HEK293 (cell line): ENCODE measurements at regions not wholly inside any gene's neighbourhood (a gene's known extent, or its start where the extent isn't known, plus 50 kb on each side); places are given as distances from the start of the nearest gene placed in this dataset.

Experiments used
- CTCF ChIA-PET: fragments of 350-600 bp; formaldehyde crosslinking; extraction: SDS; loops from one replicate; lab custom pipeline; 2021; ENCODE audit warnings: antibody characterized with exemption; lab: Yijun Ruan, JAX
- POLR2A ChIA-PET: fragments of 300-600 bp; formaldehyde crosslinking; extraction: SDS; loops from one replicate; lab custom pipeline; 2020; ENCODE audit warnings: antibody characterized with exemption, inconsistent platforms; lab: Yijun Ruan, JAX
- H3K27ac ChIP-seq: fragments of 200-500 bp; sonication (Bioruptor generic); 2 replicates; pipeline ENCODE4 v1.5.1; 2014; ENCODE audit warnings: low read depth, low read length, control low read depth, inconsistent platforms; ENCODE audit errors: extremely low read depth
- H3K36me3 ChIP-seq, 2 experiments: fragments of 200-500 bp in 1 of 2; sonication (Bioruptor generic) in 1 of 2; 1 replicate in 1 of 2; 2 replicates in 1 of 2; pipeline ENCODE4 v1.5.1; 2014 to 2017; ENCODE audit warnings: inconsistent platforms in 2 of 2, low read length in 2 of 2; ENCODE audit not compliant: control insufficient read depth in 2 of 2, insufficient read depth in 1 of 2
- H3K4me1 ChIP-seq: fragments of 200-500 bp; sonication (Bioruptor generic); 2 replicates; pipeline ENCODE4 v1.5.1; 2014; ENCODE audit warnings: mild to moderate bottlenecking, low read length, inconsistent platforms; ENCODE audit not compliant: control insufficient read depth, insufficient read depth
- H3K4me3 ChIP-seq: 2 replicates; pipeline ENCODE4 v1.5.1; 2011; ENCODE audit warnings: low read depth, mild to moderate bottlenecking, control low read depth, low read length, moderate library complexity
- H3K9me3 ChIP-seq: fragments of 200-500 bp; sonication (Bioruptor generic); 2 replicates; pipeline ENCODE4 v1.5.1; 2014; ENCODE audit warnings: low read depth, low read length, inconsistent platforms; ENCODE audit not compliant: control insufficient read depth, insufficient read depth
- GLIS2 ChIP-seq: fragments of 450-650 bp; formaldehyde crosslinking; IDR thresholded peaks from 2 replicates; pipeline ENCODE4 v1.5.1; 2016; ENCODE audit warnings: missing biosample characterization, missing genetic modification characterization
- IKZF3 ChIP-seq: fragments of 450-650 bp; IDR thresholded peaks from 2 replicates; pipeline ENCODE4 v1.5.0; 2018; ENCODE audit warnings: missing biosample characterization, mild to moderate bottlenecking, missing genetic modification characterization, moderate library complexity
- KLF1 ChIP-seq: fragments of 450-650 bp; formaldehyde crosslinking; IDR thresholded peaks from 2 replicates; pipeline ENCODE4 v1.5.1; 2016; ENCODE audit warnings: missing biosample characterization, missing genetic modification characterization
- KLF16 ChIP-seq: fragments of 450-650 bp; formaldehyde crosslinking; IDR thresholded peaks from 2 replicates; pipeline ENCODE4 v1.5.1; 2017; ENCODE audit warnings: missing biosample characterization, missing genetic modification characterization
- KLF9 ChIP-seq: fragments of 450-650 bp; formaldehyde crosslinking; IDR thresholded peaks from 2 replicates; pipeline ENCODE4 v1.5.1; 2016; ENCODE audit warnings: missing biosample characterization, missing genetic modification characterization, low read depth
- REPIN1 ChIP-seq: fragments of 450-650 bp; formaldehyde crosslinking; IDR thresholded peaks from 2 replicates; pipeline ENCODE4 v1.5.1; 2017; ENCODE audit warnings: missing biosample characterization, missing genetic modification characterization, low read depth
- ZBTB11 ChIP-seq: fragments of 450-650 bp; formaldehyde crosslinking; conservative IDR thresholded peaks from 2 replicates; pipeline ENCODE4 v1.5.1; 2016; ENCODE audit warnings: low read depth, missing biosample characterization, missing genetic modification characterization
- ZNF148 ChIP-seq: fragments of 450-650 bp; formaldehyde crosslinking; IDR thresholded peaks from 2 replicates; pipeline ENCODE4 v1.5.0; 2017; ENCODE audit warnings: missing biosample characterization, missing genetic modification characterization, borderline replicate concordance
- ZNF16 ChIP-seq: fragments of 450-650 bp; formaldehyde crosslinking; IDR thresholded peaks from 2 replicates; pipeline ENCODE4 v1.5.1; 2016; ENCODE audit warnings: low read depth, missing biosample characterization, missing genetic modification characterization
- ZNF175 ChIP-seq: fragments of 450-650 bp; formaldehyde crosslinking; IDR thresholded peaks from 2 replicates; pipeline ENCODE4 v1.5.1; 2016; ENCODE audit warnings: missing biosample characterization, missing genetic modification characterization
- ZNF24 ChIP-seq: fragments of 450-650 bp; formaldehyde crosslinking; IDR thresholded peaks from 2 replicates; pipeline ENCODE4 v1.5.1; 2016; ENCODE audit warnings: missing biosample characterization, missing genetic modification characterization
- ZNF274 ChIP-seq, 2 experiments: fragments of 200-500 bp in 1 of 2; fragments of 450-650 bp in 1 of 2; sonication (Bioruptor generic) in 1 of 2; formaldehyde crosslinking in 1 of 2; IDR thresholded peaks; 2 replicates each; pipeline versions ENCODE4 v1.5.1 to v1.6.1; 2014 to 2016; ENCODE audit warnings: borderline replicate concordance in 1 of 2, inconsistent platforms in 1 of 2, low read length in 1 of 2, missing biosample characterization in 1 of 2, missing genetic modification characterization in 1 of 2
- ZNF621 ChIP-seq: fragments of 450-650 bp; formaldehyde crosslinking; IDR thresholded peaks from 2 replicates; pipeline ENCODE4 v1.5.1; 2017; ENCODE audit warnings: missing biosample characterization, missing genetic modification characterization
- ZNF629 ChIP-seq: fragments of 450-650 bp; formaldehyde crosslinking; IDR thresholded peaks from 2 replicates; pipeline ENCODE4 v1.5.1; 2017; ENCODE audit warnings: missing biosample characterization, missing genetic modification characterization
- ZSCAN23 ChIP-seq: fragments of 450-650 bp; formaldehyde crosslinking; IDR thresholded peaks from 2 replicates; pipeline ENCODE4 v1.5.1; 2016; ENCODE audit warnings: missing biosample characterization, missing genetic modification characterization
- TF ChIP-seq, protein P1 (sequence below): fragments of 450-650 bp; formaldehyde crosslinking; IDR thresholded peaks from 2 replicates; pipeline ENCODE4 v1.5.1; 2016; ENCODE audit warnings: missing biosample characterization, missing genetic modification characterization
- TF ChIP-seq, protein P2 (sequence below): fragments of 450-650 bp; formaldehyde crosslinking; IDR thresholded peaks from 2 replicates; pipeline ENCODE4 v1.5.1; 2017; ENCODE audit warnings: missing biosample characterization, missing genetic modification characterization

GRCh38 chr10:78383378-78384048, 349.9 kb downstream of the RPS24 start:
- H3K27ac ChIP-seq: no peak overlapping the region
- TF ChIP-seq KLF1 (tag by site-specific recombination) (0 out of 2 replicates have a peak, but pooled peaks have one; percentile 17), KLF9 (peak; percentile 18; the same call in 1 of the 2 replicates), ZNF175 (tag by site-specific recombination) (no peak)
- no peaks in the 10 kb centered on the region for H3K4me1 ChIP-seq
- no peak overlapping the region for H3K4me3 ChIP-seq
- H3K9me3 ChIP-seq: no peaks in the 10 kb centered on the region
- POLR2A ChIA-PET: no interaction called here
- H3K36me3 ChIP-seq: no peaks in the 10 kb centered on the region
- CTCF ChIA-PET: interaction anchor here (1.1 to 1.4 kb wide), 2 partner anchors 21 to 337 kb away, joined by 3 read pairs; no protein-coding TSS in a partner anchor

DNA sequence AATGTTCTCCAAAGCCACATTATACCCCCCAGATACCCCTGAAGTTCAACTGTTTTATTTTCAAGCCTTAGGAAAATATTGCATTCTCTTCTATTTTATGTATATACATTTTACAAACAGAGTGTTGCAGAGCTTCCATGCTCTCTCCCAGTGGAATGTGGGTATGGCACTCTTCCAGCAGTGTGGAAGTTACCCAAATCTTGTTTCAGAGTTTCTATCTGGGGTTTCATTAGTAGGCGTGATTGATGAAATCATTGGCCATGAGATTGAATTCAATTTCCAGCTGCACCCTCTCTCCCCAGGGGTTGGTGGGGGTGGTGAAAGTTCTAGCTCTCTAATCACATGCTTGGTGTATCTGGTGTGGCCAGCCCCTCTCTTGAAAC, 350.4 kb downstream of the RPS24 start:
- H3K4me1 ChIP-seq: no peaks in the 10 kb centered on the region
- CTCF ChIA-PET: no interaction called here
- no peaks in the 10 kb centered on the region for H3K9me3 ChIP-seq
- no peak for TF ChIP-seq ZNF621 (tag by site-specific recombination)
- TF ChIP-seq IKZF3 (tag by site-specific recombination): no peak
- TF ChIP-seq KLF9: no peak
- no peak for TF ChIP-seq ZNF629
- TF ChIP-seq GLIS2 (tag by site-specific recombination): no peak
- TF ChIP-seq ZBTB11 (tag by site-specific recombination): no peak
- no peaks in the 10 kb centered on the region for H3K36me3 ChIP-seq
- POLR2A ChIA-PET: no interaction called here
- H3K4me3 ChIP-seq: no peak overlapping the region
- no peak overlapping the region for H3K27ac ChIP-seq

GRCh38 chr10:78385599-78385998, 351.9 kb downstream of the RPS24 start:
- H3K36me3 ChIP-seq: no peaks in the 10 kb centered on the region
- H3K4me3 ChIP-seq: no peak overlapping the region
- no peaks in the 10 kb centered on the region for H3K9me3 ChIP-seq
- CTCF ChIA-PET: interaction anchor here (1.5 kb wide), 1 partner anchor 9 kb away, joined by 3 read pairs; no protein-coding TSS in a partner anchor
- H3K27ac ChIP-seq: no peak overlapping the region
- H3K4me1 ChIP-seq: no peaks in the 10 kb centered on the region
- POLR2A ChIA-PET: no interaction called here
- TF ChIP-seq ZNF16 (tag by site-specific recombination) (no peak), REPIN1 (tag by site-specific recombination) (no peak), ZNF274 (IDR thresholded peaks at IDR 0.05; ENCODE audit: low read length) (no peak), ZNF274 (tag by site-specific recombination; IDR thresholded peaks at IDR 0.05; ENCODE audit: borderline replicate concordance) (no peak), ZNF148 (no peak), ZNF24 (tag by site-specific recombination) (no peak), ZSCAN23 (tag by site-specific recombination) (no peak), KLF16 (no peak)
- TF ChIP-seq, protein P1, sequence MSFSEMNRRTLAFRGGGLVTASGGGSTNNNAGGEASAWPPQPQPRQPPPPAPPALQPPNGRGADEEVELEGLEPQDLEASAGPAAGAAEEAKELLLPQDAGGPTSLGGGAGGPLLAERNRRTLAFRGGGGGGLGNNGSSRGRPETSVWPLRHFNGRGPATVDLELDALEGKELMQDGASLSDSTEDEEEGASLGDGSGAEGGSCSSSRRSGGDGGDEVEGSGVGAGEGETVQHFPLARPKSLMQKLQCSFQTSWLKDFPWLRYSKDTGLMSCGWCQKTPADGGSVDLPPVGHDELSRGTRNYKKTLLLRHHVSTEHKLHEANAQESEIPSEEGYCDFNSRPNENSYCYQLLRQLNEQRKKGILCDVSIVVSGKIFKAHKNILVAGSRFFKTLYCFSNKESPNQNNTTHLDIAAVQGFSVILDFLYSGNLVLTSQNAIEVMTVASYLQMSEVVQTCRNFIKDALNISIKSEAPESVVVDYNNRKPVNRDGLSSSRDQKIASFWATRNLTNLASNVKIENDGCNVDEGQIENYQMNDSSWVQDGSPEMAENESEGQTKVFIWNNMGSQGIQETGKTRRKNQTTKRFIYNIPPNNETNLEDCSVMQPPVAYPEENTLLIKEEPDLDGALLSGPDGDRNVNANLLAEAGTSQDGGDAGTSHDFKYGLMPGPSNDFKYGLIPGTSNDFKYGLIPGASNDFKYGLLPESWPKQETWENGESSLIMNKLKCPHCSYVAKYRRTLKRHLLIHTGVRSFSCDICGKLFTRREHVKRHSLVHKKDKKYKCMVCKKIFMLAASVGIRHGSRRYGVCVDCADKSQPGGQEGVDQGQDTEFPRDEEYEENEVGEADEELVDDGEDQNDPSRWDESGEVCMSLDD (tag by site-specific recombination): no peak
- TF ChIP-seq, protein P2, sequence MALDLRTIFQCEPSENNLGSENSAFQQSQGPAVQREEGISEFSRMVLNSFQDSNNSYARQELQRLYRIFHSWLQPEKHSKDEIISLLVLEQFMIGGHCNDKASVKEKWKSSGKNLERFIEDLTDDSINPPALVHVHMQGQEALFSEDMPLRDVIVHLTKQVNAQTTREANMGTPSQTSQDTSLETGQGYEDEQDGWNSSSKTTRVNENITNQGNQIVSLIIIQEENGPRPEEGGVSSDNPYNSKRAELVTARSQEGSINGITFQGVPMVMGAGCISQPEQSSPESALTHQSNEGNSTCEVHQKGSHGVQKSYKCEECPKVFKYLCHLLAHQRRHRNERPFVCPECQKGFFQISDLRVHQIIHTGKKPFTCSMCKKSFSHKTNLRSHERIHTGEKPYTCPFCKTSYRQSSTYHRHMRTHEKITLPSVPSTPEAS (tag by site-specific recombination): no peak
